ENCODE measurements at regions not wholly inside any gene's neighbourhood (a gene's known extent, or its start where the extent isn't known, plus 50 kb on each side); places are given as distances from the start of the nearest gene placed in this dataset.
"Not testable (repeated sequence)": the region's sequence is repeated elsewhere in the genome, so short reads cannot be mapped to it uniquely, and the experiment has no call there.

- DNase-seq = no peak
Measured at GRCh38 chr13:73549717-73550116, 490.9 kb downstream of the KLF5 start.

GRCh38 chr13:73548449-73548848 is 489.6 kb downstream of the KLF5 start:
- no peak for DNase-seq

- DNase-seq = no peak
Measured at GRCh38 chr13:73547239-73547638, 488.4 kb downstream of the KLF5 start.

GRCh38 chr13:73544175-73544574 is 485.4 kb downstream of the KLF5 start:
- no peak for DNase-seq

GRCh38 chr13:73542446-73542845 is 483.6 kb downstream of the KLF5 start:
- no peak for DNase-seq

- DNase-seq = no peak
Measured at GRCh38 chr13:73536865-73537264, 478.1 kb downstream of the KLF5 start.

GRCh38 chr13:73535341-73535740 is 476.5 kb downstream of the KLF5 start:
- DNase-seq = no peak

GRCh38 chr13:73532987-73533510 is 474.2 kb downstream of the KLF5 start:
- no peak for DNase-seq

- no peak for DNase-seq
Measured at GRCh38 chr13:73532582-73532981, 473.8 kb downstream of the KLF5 start.

GRCh38 chr13:73531014-73531413 is 472.2 kb downstream of the KLF5 start:
- no peak for DNase-seq

- DNase-seq = no peak
Measured at GRCh38 chr13:73522937-73523336, 464.1 kb downstream of the KLF5 start.

GRCh38 chr13:73521985-73522524 is 463.2 kb downstream of the KLF5 start:
- DNase-seq = no peak

- DNase-seq = peak; percentile 16
Measured at GRCh38 chr13:73521290-73521624, 462.5 kb downstream of the KLF5 start.

- no peak for DNase-seq
Measured at GRCh38 chr13:73520566-73521289, 461.9 kb downstream of the KLF5 start.

GRCh38 chr13:73520135-73520534 is 461.3 kb downstream of the KLF5 start:
- DNase-seq = not testable (repeated sequence)

- DNase-seq = peak; percentile 87
Measured at GRCh38 chr13:73519396-73520116, 460.8 kb downstream of the KLF5 start.

- DNase-seq = no peak
Measured at GRCh38 chr13:73517766-73518165, 459.0 kb downstream of the KLF5 start.

GRCh38 chr13:73516731-73517130 is 457.9 kb downstream of the KLF5 start:
- DNase-seq = no peak

GRCh38 chr13:73514208-73514607 is 455.4 kb downstream of the KLF5 start:
- DNase-seq = no peak

- DNase-seq = no peak
Measured at GRCh38 chr13:73513751-73514150, 454.9 kb downstream of the KLF5 start.

- no peak for DNase-seq
Measured at GRCh38 chr13:73508841-73509240, 450.0 kb downstream of the KLF5 start.

GRCh38 chr13:73505376-73505890 is 446.6 kb downstream of the KLF5 start:
- DNase-seq = no peak

GRCh38 chr13:73499695-73500094 is 440.9 kb downstream of the KLF5 start:
- DNase-seq = no peak

- no peak for DNase-seq
Measured at GRCh38 chr13:73497430-73497829, 438.6 kb downstream of the KLF5 start.

Measured in DMS79 (cell line).